HG03354 (cell line): ENCODE measurements at regions not wholly inside any gene's neighbourhood (a gene's known extent, or its start where the extent isn't known, plus 50 kb on each side); places are given as distances from the start of the nearest gene placed in this dataset.
"Not testable (repeated sequence)": the region's sequence is repeated elsewhere in the genome, so short reads cannot be mapped to it uniquely, and the experiment has no call there.

Source experiments
- ATAC-seq: cut with Tn5 transposase; IDR thresholded peaks from one replicate; pipeline ENCODE4 v1.9.1; 2021; ENCODE audit warnings: mild to moderate bottlenecking; ENCODE audit not compliant: unreplicated experiment, poor library complexity, severe bottlenecking

- ATAC-seq: not testable (repeated sequence)
These were observed 420.4 kb upstream of the NDN start for GRCh38 chr15:24107524-24107923.

GRCh38 chr15:24107948-24108347, 420.8 kb upstream of the NDN start:
- not testable (repeated sequence) for ATAC-seq

- ATAC-seq: not testable (repeated sequence)
These were observed 421.2 kb upstream of the NDN start for GRCh38 chr15:24108349-24108748.

- ATAC-seq: not testable (repeated sequence)
These were observed 452.5 kb upstream of the NDN start for GRCh38 chr15:24139622-24140021.

- not testable (repeated sequence) for ATAC-seq
These were observed 458.0 kb upstream of the NDN start for GRCh38 chr15:24145070-24145469.

- ATAC-seq: no peak
These were observed 459.1 kb upstream of the NDN start for GRCh38 chr15:24146251-24146650.

GRCh38 chr15:24150542-24150941, 463.4 kb upstream of the NDN start:
- no peak for ATAC-seq

- not testable (repeated sequence) for ATAC-seq
These were observed 471.2 kb upstream of the NDN start for GRCh38 chr15:24158306-24158705.

- ATAC-seq: not testable (repeated sequence)
These were observed 478.4 kb upstream of the NDN start for GRCh38 chr15:24165512-24165911.

GRCh38 chr15:24202297-24202696, 473.3 kb upstream of the NPAP1 start:
- ATAC-seq: not testable (repeated sequence)

- ATAC-seq: not testable (repeated sequence)
These were observed 463.7 kb upstream of the NPAP1 start for GRCh38 chr15:24211742-24212476.

GRCh38 chr15:24223739-24224138, 451.8 kb upstream of the NPAP1 start:
- ATAC-seq: no peak

- no peak for ATAC-seq
These were observed 451.4 kb upstream of the NPAP1 start for GRCh38 chr15:24224161-24224560.

GRCh38 chr15:24228922-24229321, 446.7 kb upstream of the NPAP1 start:
- not testable (repeated sequence) for ATAC-seq

GRCh38 chr15:24233134-24233533, 442.4 kb upstream of the NPAP1 start:
- ATAC-seq: not testable (repeated sequence)

- not testable (repeated sequence) for ATAC-seq
These were observed 435.0 kb upstream of the NPAP1 start for GRCh38 chr15:24240580-24240979.

GRCh38 chr15:24259106-24259505, 416.5 kb upstream of the NPAP1 start:
- ATAC-seq: not testable (repeated sequence)

- not testable (repeated sequence) for ATAC-seq
These were observed 415.2 kb upstream of the NPAP1 start for GRCh38 chr15:24260407-24260806.

GRCh38 chr15:24260854-24261253, 414.7 kb upstream of the NPAP1 start:
- ATAC-seq: not testable (repeated sequence)

- not testable (repeated sequence) for ATAC-seq
These were observed 406.9 kb upstream of the NPAP1 start for GRCh38 chr15:24268536-24269165.

- no peak for ATAC-seq
These were observed 406.4 kb upstream of the NPAP1 start for GRCh38 chr15:24269166-24269571.
